NCI-H146 treated with DMSO at 0.1 percent for 48 hours (cell line): ENCODE measurements at regions not wholly inside any gene's neighbourhood (a gene's known extent, or its start where the extent isn't known, plus 50 kb on each side); places are given as distances from the start of the nearest gene placed in this dataset.

ENCODE experiments used
- DNase-seq: peaks from one replicate; lab custom pipeline; 2025; ENCODE audit not compliant: unreplicated experiment; lab: John Stamatoyannopoulos, UW

DNA sequence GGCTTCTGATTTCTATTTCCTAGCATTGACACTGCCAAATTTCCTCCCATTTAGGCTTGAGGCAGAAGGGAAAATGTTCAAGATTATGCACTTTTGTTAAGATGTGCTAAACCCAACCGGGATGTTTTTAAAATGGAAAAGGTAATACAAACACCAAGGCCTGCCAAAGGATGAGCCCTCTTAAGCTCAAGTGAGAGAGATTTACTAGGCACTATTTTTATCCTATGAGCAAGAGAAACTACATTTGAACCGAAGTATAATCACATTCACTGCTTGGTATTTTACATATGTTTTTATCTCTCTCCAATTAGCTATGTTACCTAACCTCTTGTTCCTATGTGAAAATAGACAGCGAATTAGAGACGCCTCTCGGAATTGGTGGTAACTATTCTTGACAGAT lies 295.8 kb downstream of the GABRB3 start:
- no peak for DNase-seq

GRCh38 chr15:26475554-26475953 lies 297.3 kb downstream of the GABRB3 start:
- DNase-seq = no peak

GRCh38 chr15:26472661-26473060 lies 300.2 kb downstream of the GABRB3 start:
- no peak for DNase-seq

GRCh38 chr15:26461847-26462608 lies 310.8 kb downstream of the GABRB3 start:
- DNase-seq = no peak

GRCh38 chr15:26460165-26460564 lies 312.7 kb downstream of the GABRB3 start:
- no peak for DNase-seq

- DNase-seq = no peak
These were observed 317.0 kb downstream of the GABRB3 start for GRCh38 chr15:26455828-26456227.

- DNase-seq = no peak
These were observed 319.0 kb downstream of the GABRB3 start for GRCh38 chr15:26453914-26454313.

DNA sequence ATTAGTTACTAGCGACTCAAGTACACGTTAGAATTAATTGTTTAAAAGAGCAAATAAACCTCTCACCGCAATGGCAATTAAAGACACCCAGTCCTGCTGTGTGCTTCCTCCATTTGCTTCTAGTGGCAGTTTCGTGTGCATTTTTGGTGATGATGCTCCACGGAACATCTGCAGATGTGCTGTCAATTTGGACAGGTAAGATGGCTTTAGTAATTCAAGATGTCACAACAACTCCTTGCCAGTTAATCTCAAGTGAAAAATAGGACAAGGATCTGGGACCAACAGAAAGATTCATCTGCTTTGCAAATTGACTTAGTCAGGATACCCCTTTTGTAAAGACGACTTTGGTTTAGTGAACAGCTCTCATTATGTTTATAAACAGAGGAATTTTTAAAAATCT lies 320.9 kb downstream of the GABRB3 start:
- no peak for DNase-seq

DNA sequence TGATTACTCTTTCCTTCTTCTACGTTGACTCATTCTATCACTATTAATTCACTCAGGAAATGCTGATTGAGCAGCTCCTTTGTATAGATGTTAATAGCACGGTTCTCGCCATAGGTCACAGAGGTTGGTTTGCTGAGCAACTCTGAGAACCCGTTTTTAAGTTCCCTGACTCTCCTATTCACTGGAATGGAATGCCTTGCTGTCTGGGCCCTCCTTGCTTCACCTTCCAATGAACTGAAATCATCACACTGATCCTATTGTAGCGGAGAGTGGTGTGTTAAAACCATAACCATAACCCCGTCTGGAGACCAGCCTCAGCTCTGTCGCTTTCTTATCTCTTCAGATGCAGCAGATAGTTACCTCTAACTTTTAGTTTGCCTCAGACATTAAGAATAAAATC lies 323.6 kb downstream of the GABRB3 start:
- no peak for DNase-seq

DNA sequence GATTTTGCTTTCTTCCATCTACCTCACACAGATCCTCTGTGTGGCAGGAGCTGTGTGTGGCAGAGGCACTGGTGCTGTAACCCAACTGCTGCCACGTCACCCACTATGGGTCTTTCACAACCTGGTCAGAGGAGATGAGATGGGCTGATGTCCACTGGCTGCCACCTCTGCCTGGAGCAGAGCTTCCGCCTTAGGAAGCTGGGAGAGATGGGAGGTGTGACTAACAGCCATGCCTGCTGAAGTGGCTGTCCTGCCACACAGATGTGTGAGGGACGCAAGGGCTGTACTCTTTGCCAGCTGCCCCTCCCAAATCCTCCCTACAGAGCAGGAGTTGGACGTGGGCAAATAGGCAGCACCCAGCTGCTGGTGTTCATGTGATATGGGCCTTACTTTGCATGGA lies 329.5 kb downstream of the GABRB3 start:
- no peak for DNase-seq

DNA sequence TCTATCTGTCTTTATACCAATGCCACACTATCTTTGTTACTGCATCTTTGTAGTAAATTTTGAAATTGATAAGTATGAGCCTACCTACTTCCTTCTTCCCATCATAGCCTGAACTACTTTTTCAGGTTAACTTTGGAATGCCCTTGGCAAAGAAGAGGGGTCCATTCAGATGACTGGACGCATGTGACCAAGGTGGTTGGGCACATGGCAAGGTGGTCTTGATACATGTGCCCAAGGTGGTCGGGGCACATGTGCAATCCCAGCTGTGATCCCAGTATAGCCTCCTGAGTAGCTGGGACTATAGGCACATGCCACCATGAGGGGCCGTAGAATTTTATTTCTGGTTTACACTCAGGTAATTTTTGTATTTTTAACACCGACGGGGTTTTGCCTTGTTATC lies 330.2 kb downstream of the GABRB3 start:
- DNase-seq = no peak

GRCh38 chr15:26439681-26440080 lies 333.2 kb downstream of the GABRB3 start:
- no peak for DNase-seq

- no peak for DNase-seq
These were observed 334.1 kb downstream of the GABRB3 start for GRCh38 chr15:26438718-26439117.

DNA sequence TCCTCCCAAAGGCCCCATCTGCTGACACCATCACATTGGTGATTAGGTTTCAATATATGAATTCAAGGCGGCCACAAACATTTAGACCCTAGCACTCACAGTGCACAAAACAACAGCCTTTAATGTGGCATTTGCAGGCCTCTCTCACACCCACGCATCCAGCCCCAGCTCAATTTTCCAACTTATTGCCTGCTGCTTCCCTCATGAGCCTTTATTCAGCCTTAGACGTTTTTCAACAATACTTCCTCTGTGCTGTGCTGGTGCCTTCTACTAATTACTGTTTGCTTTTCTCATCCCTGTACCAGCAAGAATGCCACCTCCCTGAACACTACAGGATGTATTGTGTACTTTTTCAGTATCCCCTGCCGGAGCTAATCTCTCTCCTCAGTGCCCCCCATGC lies 334.6 kb downstream of the GABRB3 start:
- no peak for DNase-seq

GRCh38 chr15:26433818-26434217 lies 339.0 kb downstream of the GABRB3 start:
- DNase-seq = no peak

- no peak for DNase-seq
These were observed 339.8 kb downstream of the GABRB3 start for GRCh38 chr15:26433060-26433459.

GRCh38 chr15:26421065-26421464 lies 351.8 kb downstream of the GABRB3 start:
- no peak for DNase-seq

GRCh38 chr15:26395624-26396023 lies 377.2 kb downstream of the GABRB3 start:
- no peak for DNase-seq

- no peak for DNase-seq
These were observed 378.1 kb downstream of the GABRB3 start for GRCh38 chr15:26394801-26395200.

- DNase-seq = no peak
These were observed 379.9 kb downstream of the GABRB3 start for GRCh38 chr15:26392956-26393355.

DNA sequence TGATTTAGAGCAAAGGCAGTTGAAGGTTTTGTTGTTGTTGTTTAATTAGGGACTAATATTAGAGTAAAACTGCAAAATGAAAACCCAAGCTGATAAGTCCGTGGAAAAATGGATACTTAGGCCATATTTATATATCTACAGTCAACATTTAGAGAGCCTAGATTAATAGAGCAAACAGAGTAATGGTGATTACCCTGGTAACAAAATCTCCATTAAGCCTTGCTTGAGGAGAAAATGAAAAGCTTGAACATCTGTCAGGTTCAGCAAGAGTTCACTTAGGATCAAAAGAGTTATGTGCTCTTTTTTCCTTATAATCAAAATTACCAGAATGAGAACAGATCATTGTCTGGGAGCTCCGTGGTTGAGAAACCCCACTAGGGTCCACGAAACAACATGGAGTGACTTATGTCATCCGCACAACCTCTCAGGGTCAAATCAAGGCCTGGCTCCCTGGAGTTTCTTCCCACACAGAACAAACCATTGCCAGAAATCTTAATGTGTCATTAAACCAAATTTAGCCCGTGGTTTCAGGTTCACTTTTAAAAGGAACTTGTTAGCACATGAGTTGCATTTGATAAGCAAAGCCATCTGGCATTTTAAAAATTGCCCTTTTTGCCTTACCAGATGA lies 381.2 kb downstream of the GABRB3 start:
- DNase-seq = no peak

GRCh38 chr15:26382444-26383072 lies 390.3 kb downstream of the GABRB3 start:
- no peak for DNase-seq
